ENCODE measurements at regions not wholly inside any gene's neighbourhood (a gene's known extent, or its start where the extent isn't known, plus 50 kb on each side); places are given as distances from the start of the nearest gene placed in this dataset.
A peak's percentile ranks its signal among the peaks of the same experiment; 100 is the strongest.

- TF ChIP-seq GABPA (IDR thresholded peaks at IDR 0.05; ENCODE audit: low read depth) (no peak), RFX5 (IDR thresholded peaks at IDR 0.05; ENCODE audit: low read depth, low read length) (no peak), MTA3 (IDR thresholded peaks at IDR 0.05; ENCODE audit: borderline replicate concordance, low read length) (no peak)
Observed at GRCh38 chr1:217011097-217011496, 287.9 kb upstream of the ESRRG start (continued).

DNA sequence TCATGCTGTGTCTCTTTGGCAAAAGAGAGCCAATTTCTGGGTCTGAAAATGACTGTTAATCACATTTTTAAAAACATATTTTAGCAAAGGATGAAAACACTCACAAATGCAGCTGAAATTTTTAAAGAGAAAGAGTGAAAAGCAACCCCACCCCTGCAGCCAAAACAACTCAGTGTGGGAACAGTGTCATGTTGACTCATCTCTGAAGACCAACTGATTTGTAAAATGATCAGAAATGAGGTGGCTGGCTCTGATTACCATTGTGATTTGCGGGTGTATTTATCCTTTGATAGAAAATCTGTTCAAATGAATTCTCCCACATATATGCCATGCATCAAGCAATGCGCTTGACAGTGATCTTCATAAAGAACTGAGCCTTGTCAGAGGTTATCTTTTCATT, 287.0 kb upstream of the ESRRG start:
- RAD21 ChIA-PET (ENCODE audit: unreplicated experiment) = no interaction called here
- peak; percentile 46; the same call in 1 of the 3 replicates for ATAC-seq
- no peaks in the 10 kb centered on the region for H4K20me1 ChIP-seq (ENCODE audit: control insufficient read depth, insufficient read depth)
- H3K4me2 ChIP-seq (ENCODE audit: control insufficient read depth, insufficient read depth) = no peak overlapping the region
- H3K9me3 ChIP-seq (replicated peaks; ENCODE audit: control insufficient read depth, insufficient read depth, low read length) = no peaks in the 10 kb centered on the region
- peak; percentile 27 for FAIRE-seq
- H3K27ac ChIP-seq (ENCODE audit: control insufficient read depth, insufficient read depth) = no peak overlapping the region
- no peak overlapping the region for H3K4me3 ChIP-seq
- no peak for TF ChIP-seq POU2F2 (IDR thresholded peaks at IDR 0.05; ENCODE audit: borderline replicate concordance, low read depth, low read length)
- TF ChIP-seq, protein P1, sequence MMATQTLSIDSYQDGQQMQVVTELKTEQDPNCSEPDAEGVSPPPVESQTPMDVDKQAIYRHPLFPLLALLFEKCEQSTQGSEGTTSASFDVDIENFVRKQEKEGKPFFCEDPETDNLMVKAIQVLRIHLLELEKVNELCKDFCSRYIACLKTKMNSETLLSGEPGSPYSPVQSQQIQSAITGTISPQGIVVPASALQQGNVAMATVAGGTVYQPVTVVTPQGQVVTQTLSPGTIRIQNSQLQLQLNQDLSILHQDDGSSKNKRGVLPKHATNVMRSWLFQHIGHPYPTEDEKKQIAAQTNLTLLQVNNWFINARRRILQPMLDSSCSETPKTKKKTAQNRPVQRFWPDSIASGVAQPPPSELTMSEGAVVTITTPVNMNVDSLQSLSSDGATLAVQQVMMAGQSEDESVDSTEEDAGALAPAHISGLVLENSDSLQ (IDR thresholded peaks at IDR 0.05) = no peak
- TF ChIP-seq MTA2 (IDR thresholded peaks at IDR 0.05; ENCODE audit: low read depth) = no peak
- TF ChIP-seq BCL11A (IDR thresholded peaks at IDR 0.05; ENCODE audit: low read depth, low read length) = no peak
- TF ChIP-seq ZBTB11 (CRISPR knock-in tag; IDR thresholded peaks at IDR 0.05) = no peak
- no peak for TF ChIP-seq SUPT20H (IDR thresholded peaks at IDR 0.05; ENCODE audit: borderline replicate concordance, control insufficient read depth, low read depth, low read length)
- TF ChIP-seq, protein P2, sequence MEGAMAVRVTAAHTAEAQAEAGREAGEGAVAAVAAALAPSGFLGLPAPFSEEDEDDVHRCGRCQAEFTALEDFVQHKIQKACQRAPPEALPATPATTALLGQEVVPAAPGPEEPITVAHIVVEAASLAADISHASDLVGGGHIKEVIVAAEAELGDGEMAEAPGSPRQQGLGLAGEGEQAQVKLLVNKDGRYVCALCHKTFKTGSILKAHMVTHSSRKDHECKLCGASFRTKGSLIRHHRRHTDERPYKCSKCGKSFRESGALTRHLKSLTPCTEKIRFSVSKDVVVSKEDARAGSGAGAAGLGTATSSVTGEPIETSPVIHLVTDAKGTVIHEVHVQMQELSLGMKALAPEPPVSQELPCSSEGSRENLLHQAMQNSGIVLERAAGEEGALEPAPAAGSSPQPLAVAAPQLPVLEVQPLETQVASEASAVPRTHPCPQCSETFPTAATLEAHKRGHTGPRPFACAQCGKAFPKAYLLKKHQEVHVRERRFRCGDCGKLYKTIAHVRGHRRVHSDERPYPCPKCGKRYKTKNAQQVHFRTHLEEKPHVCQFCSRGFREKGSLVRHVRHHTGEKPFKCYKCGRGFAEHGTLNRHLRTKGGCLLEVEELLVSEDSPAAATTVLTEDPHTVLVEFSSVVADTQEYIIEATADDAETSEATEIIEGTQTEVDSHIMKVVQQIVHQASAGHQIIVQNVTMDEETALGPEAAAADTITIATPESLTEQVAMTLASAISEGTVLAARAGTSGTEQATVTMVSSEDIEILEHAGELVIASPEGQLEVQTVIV (IDR thresholded peaks at IDR 0.05; ENCODE audit: borderline replicate concordance, partially characterized antibody) = no peak
- TF ChIP-seq, protein P3, sequence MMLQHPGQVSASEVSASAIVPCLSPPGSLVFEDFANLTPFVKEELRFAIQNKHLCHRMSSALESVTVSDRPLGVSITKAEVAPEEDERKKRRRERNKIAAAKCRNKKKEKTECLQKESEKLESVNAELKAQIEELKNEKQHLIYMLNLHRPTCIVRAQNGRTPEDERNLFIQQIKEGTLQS (IDR thresholded peaks at IDR 0.05; ENCODE audit: borderline replicate concordance, extremely low read depth, low read depth, low read length) = no peak
- no peak for TF ChIP-seq LARP7 (IDR thresholded peaks at IDR 0.05)
- no peak for TF ChIP-seq GABPA (IDR thresholded peaks at IDR 0.05; ENCODE audit: low read depth)
- no peak for TF ChIP-seq YY1 (IDR thresholded peaks at IDR 0.05; ENCODE audit: low read depth, low read length)
- TF ChIP-seq ATF2 (IDR thresholded peaks at IDR 0.05; ENCODE audit: low read length) = no peak
- no peak for TF ChIP-seq ZNF207 (IDR thresholded peaks at IDR 0.05; ENCODE audit: borderline replicate concordance)
- no peaks in the 10 kb centered on the region for H3K27me3 ChIP-seq (replicated peaks in 1 of 2; ENCODE audit: control insufficient read depth in 2 of 2, insufficient read depth in 2 of 2, low read length in 1 of 2)
- 0% methylated on average over 2 of the region's 2 CpGs for WGBS (ENCODE audit: insufficient coverage, insufficient replicate concordance, low lambda C conversion rate, missing lambda C conversion rate)
- H3K79me2 ChIP-seq (ENCODE audit: control insufficient read depth, insufficient read depth, low read length) = no peaks in the 10 kb centered on the region
- POLR2A ChIA-PET = no interaction called here
- no peak for DNase-seq (ENCODE audit: low read depth, low spot score)
- intact Hi-C loops (cut with micrococcal nuclease; ENCODE audit: unreplicated experiment) = no loop called here
- no peaks in the 10 kb centered on the region for H3K36me3 ChIP-seq (ENCODE audit: control insufficient read depth in 2 of 2, insufficient read depth in 2 of 2, low read length in 1 of 2)
- no peak overlapping the region for H2AFZ ChIP-seq (ENCODE audit: control insufficient read depth, low read depth, low read length)
- SMC1A ChIA-PET (ENCODE audit: uncharacterized antibody, unreplicated experiment) = no interaction called here
- CTCF ChIA-PET = no interaction called here
- BruUV-seq (replicated peaks) = no TSS peak
- no peaks in the 10 kb centered on the region for H3K4me1 ChIP-seq (ENCODE audit: control insufficient read depth, insufficient read depth, low read length)
- H3K9ac ChIP-seq (ENCODE audit: control insufficient read depth, insufficient read depth, low read length) = no peak overlapping the region
- in situ Hi-C loops (cut with MboI) = no loop called here

All from GM12878 (cell line).